GM19395 (cell line): ENCODE measurements at regions not wholly inside any gene's neighbourhood (a gene's known extent, or its start where the extent isn't known, plus 50 kb on each side); places are given as distances from the start of the nearest gene placed in this dataset.

Experiments
- ATAC-seq: cut with Tn5 transposase; IDR thresholded peaks from one replicate; pipeline ENCODE4 v1.9.1; 2021; ENCODE audit warnings: mild to moderate bottlenecking, moderate library complexity; ENCODE audit not compliant: unreplicated experiment

GRCh38 chr11:112877581-112877980 is 83.6 kb upstream of the NCAM1 start:
- no peak for ATAC-seq

DNA sequence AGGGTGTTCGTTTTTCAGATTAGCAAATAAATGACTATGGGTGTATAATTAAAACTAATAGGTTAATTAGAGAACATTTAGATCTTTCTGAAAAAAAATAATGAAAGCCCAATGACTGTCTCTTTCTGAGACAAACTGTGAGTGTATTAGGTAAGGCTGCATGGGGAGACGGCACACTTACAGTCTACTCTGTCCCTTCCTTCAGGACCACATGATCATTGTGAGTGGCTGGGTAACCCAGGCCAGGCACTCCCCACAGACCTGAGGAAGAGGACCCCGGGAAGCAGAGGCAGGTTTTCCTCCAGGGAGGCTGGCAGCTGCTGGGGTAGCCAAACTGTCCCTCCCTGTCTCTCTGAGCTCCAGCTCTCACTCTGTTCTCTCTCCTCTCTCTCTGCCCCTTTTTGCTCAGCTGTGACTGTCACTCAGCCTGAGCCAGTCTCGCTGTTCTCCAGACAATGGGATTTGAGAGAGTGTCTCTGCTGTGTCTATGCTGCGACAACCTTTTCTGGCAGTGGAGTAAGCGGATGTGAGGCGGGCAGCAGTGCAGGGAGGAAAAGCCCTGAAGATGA is 83.1 kb upstream of the NCAM1 start:
- ATAC-seq = no peak

GRCh38 chr11:112880495-112880894 is 80.7 kb upstream of the NCAM1 start:
- no peak for ATAC-seq

DNA sequence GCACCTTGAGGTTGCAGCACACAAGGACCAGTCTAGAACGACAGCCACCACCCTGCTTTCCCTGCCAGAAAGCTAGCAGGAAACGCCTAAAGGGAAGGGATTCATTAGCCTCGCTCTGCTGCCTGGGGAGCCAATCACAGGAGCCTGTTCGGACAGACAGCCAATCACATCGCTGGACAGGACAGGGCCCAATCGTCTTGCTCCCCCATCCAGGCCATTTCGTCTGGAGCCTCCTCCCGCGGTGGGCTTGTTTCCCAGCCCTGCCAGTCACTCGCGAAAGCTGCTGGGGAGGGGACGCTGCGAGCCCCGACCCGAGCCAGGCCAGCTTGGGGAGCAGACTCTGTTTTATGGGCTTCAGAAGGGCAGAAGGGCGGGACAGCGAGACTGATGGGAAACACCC is 79.8 kb upstream of the NCAM1 start:
- ATAC-seq = no peak

DNA sequence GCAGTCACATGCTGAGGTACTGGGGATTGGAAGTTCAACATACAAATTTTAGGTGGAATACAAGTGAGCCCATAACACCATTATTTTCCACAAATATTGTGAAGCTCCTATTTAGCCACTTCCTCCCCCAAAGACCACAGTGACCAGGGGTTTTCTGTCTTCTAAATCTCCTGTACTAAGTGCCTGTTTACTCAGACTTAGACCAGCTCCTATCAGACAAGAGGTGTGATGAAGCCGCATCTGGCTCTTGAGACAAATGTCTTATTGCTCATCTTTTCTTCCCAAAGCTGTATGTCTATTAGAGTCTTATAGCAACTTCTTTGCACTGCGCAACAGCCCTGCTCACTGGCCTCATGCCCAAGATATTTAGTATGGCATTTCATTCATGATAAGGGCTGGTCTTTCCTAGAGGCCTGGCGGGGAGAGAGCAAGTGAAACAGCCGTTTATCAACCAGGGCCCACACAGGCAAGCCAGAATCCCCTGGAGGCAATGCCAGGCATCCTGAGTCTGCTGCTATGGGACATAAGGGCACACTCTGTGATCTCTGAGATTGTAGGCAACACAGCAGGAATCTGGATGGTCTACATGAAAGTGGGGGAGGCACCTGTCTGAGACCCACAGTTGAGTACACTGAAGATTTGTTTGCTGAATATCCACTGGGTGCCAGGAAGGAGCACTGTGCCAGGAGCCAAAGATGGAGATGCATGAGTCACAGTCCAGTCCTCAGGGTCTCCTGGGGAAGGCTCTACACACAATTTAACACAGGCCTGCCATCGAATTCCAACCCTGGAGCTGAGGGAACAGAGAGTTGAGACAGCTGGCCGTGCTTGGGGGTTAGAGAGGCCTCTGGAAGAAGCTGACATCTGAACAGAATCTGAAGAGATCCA is 78.5 kb upstream of the NCAM1 start:
- no peak for ATAC-seq

- ATAC-seq = no peak
Observed at GRCh38 chr11:112884012-112884767, 77.0 kb upstream of the NCAM1 start.

GRCh38 chr11:112885744-112886433 is 75.3 kb upstream of the NCAM1 start:
- ATAC-seq = no peak

GRCh38 chr11:112886434-112887370 is 74.5 kb upstream of the NCAM1 start:
- no peak for ATAC-seq

DNA sequence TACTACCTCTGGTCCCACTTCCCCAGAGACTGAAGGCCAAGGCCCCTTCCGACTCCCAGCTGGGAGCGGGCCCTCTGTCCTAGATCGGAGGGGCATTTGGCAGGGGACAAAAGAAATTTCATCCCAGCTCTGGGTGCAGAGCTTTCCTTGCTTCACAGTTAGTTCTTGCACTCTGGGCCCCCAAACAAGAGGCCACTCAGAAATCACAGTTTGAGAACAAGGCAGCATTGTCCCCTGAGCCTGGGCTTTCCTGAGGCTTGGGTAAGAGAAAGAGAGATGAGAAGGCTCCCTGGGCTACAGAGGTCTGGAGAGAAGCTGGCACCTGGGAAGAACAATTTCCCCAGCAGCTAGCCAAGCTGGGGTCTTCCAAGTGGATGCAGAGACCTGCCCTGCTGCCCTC is 71.8 kb upstream of the NCAM1 start:
- ATAC-seq = no peak

- ATAC-seq = no peak
Observed at GRCh38 chr11:112899235-112900006, 61.8 kb upstream of the NCAM1 start.

- no peak for ATAC-seq
Observed at GRCh38 chr11:112901924-112902323, 59.3 kb upstream of the NCAM1 start.

DNA sequence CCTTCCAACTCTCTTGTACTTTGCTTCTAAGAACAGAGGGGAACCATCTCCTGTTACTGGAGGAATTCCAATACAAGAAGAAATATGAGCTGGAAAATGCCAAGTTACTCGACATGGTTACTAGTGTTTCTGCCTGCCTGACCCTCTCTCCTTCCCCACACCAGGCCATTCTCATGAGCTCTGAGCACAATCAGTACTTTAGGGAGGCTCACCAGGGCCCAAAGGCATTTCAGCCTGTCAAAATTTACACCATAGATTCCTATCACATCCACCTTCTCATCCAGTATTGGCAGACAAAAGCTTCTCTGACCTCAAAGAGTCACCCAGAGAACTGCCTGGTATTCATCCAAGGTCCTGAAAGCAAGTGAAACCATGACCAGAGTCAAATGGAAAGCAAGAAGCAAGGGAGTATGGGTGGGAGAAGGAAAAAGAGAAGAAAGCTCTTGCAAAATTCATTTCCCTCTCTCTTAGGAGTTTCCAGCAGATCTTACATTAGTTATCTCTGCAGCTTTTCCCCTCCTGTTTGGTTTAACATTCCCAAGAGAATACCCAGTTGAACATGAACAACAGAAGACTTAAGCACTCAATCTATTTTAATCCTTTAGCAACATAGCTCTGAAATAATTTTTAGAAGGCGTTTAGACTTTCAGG is 58.7 kb upstream of the NCAM1 start:
- no peak for ATAC-seq

GRCh38 chr11:112903340-112903739 is 57.9 kb upstream of the NCAM1 start:
- ATAC-seq = no peak

GRCh38 chr11:112911124-112911523 is 50.1 kb upstream of the NCAM1 start:
- ATAC-seq = no peak
